HCT116 (cell line): ENCODE measurements at regions not wholly inside any gene's neighbourhood (a gene's known extent, or its start where the extent isn't known, plus 50 kb on each side); places are given as distances from the start of the nearest gene placed in this dataset.

Experiments
- ATAC-seq: fragments of 200-7000 bp; cut with Tn5 transposase; 2 replicates; pipeline ENCODE4 v1.9.1; 2020; ENCODE audit warnings: mild to moderate bottlenecking, moderate library complexity
- BruUV-seq: library from RNA; stranded (reverse); fragments of 400-500 nt; replicated peaks from 2 replicates; lab custom pipeline; 2021; lab: Mats Ljungman, UMichigan
- CTCF ChIA-PET: fragments of 300-600 bp; sonication (Branson Sonifier 250); formaldehyde crosslinking; loops from one replicate; lab custom pipeline; 2021; ENCODE audit warnings: antibody characterized with exemption; lab: Charles Lee
- POLR2A ChIA-PET: fragments of 300-600, 350-600 bp; sonication (Branson Sonifier 250); formaldehyde crosslinking; loops from one replicate; lab custom pipeline; 2021; ENCODE audit warnings: antibody characterized with exemption; lab: Charles Lee
- RAD21 ChIA-PET, 2 experiments: fragments of 300-600 bp; sonication (Branson Sonifier 250); formaldehyde crosslinking; loops; one replicate each; lab custom pipeline; 2023; ENCODE audit warnings: low total read pairs in 2 of 2; ENCODE audit not compliant: uncharacterized antibody in 2 of 2, unreplicated experiment in 2 of 2, low non-redundant PET in 1 of 2; lab: Charles Lee
- DNase-seq: peaks from one replicate; pipeline ENCODE4 v3.0.0-alpha.2; 2010; ENCODE audit warnings: low read depth, low spot score
- H2AFZ ChIP-seq: fragments of 200-600 bp; shearing (Covaris generic), sonication (generic); 2 replicates; pipeline ENCODE4 v1.6.1; 2017; ENCODE audit warnings: low read depth, mixed run types, mixed read lengths, antibody characterized with exemption, low read length; ENCODE audit not compliant: poor library complexity, severe bottlenecking
- H3K27ac ChIP-seq: 2 replicates; pipeline ENCODE4 v1.5.1; 2012; ENCODE audit warnings: low read depth, low read length
- H3K27me3 ChIP-seq: fragments of 200-600 bp; sonication (generic); 2 replicates; pipeline ENCODE4 v1.6.1; 2016; ENCODE audit warnings: mixed run types, low read length, mixed read lengths; ENCODE audit not compliant: insufficient read depth
- H3K36me3 ChIP-seq, 2 experiments: fragments of 200-500 bp in 1 of 2; fragments of 200-600 bp in 1 of 2; sonication (Bioruptor generic) in 1 of 2; sonication (generic) in 1 of 2; 2 replicates each; pipeline versions ENCODE4 v1.5.1 to v1.6.1; 2014 to 2016; ENCODE audit warnings: low read length in 2 of 2, inconsistent platforms in 1 of 2, mixed read lengths in 1 of 2, mixed run types in 1 of 2; ENCODE audit not compliant: insufficient read depth in 2 of 2, control insufficient read depth in 1 of 2
- H3K4me1 ChIP-seq, 2 experiments: fragments of 200-600 bp in 1 of 2; sonication (generic) in 1 of 2; 2 replicates each; pipeline versions ENCODE4 v1.5.1 to v1.6.1; 2012 to 2017; ENCODE audit warnings: low read length in 2 of 2, inconsistent platforms in 1 of 2, mild to moderate bottlenecking in 1 of 2, mixed read lengths in 1 of 2, mixed run types in 1 of 2, moderate library complexity in 1 of 2; ENCODE audit not compliant: insufficient read depth in 2 of 2, control insufficient read depth in 1 of 2
- H3K4me2 ChIP-seq: fragments of 200-600 bp; sonication (generic); 2 replicates; pipeline ENCODE4 v1.6.1; 2017; ENCODE audit warnings: mixed run types, low read length, mixed read lengths
- H3K4me3 ChIP-seq, 2 experiments: fragments of 200-600 bp in 1 of 2; sonication (generic) in 1 of 2; replicated peaks in 1 of 2; 2 replicates each; pipeline ENCODE4 v1.5.1; 2011 to 2016; ENCODE audit warnings: low read length in 2 of 2, control low read depth in 1 of 2, low read depth in 1 of 2, mild to moderate bottlenecking in 1 of 2, mixed read lengths in 1 of 2, mixed run types in 1 of 2
- H3K79me2 ChIP-seq: fragments of 200-600 bp; sonication (generic); 2 replicates; pipeline ENCODE4 v1.6.1; 2017; ENCODE audit warnings: mild to moderate bottlenecking, mixed run types, low read length, moderate library complexity, mixed read lengths; ENCODE audit not compliant: insufficient read depth
- H3K9ac ChIP-seq: fragments of 200-600 bp; sonication (generic); 2 replicates; pipeline ENCODE4 v1.6.1; 2016; ENCODE audit warnings: low read length, mixed read lengths
- H3K9me2 ChIP-seq: fragments of 200-600 bp; sonication (generic), shearing (Covaris generic); 2 replicates; pipeline ENCODE4 v1.6.1; 2017; ENCODE audit warnings: mixed run types, mild to moderate bottlenecking, moderate library complexity; ENCODE audit not compliant: insufficient read depth
- H3K9me3 ChIP-seq, 2 experiments: fragments of 200-500 bp in 1 of 2; fragments of 200-600 bp in 1 of 2; sonication (Bioruptor generic) in 1 of 2; sonication (generic) in 1 of 2; 2 replicates each; pipeline ENCODE4 v1.6.1; 2014 to 2017; ENCODE audit warnings: low read length in 2 of 2, mixed read lengths in 2 of 2, inconsistent platforms in 1 of 2, low read depth in 1 of 2, mild to moderate bottlenecking in 1 of 2, mixed run types in 1 of 2, moderate library complexity in 1 of 2; ENCODE audit not compliant: control insufficient read depth in 1 of 2, insufficient read depth in 1 of 2
- H4K20me1 ChIP-seq: fragments of 200-600 bp; sonication (generic), shearing (Covaris generic); 2 replicates; pipeline ENCODE4 v1.6.1; 2017; ENCODE audit warnings: mixed run types, mild to moderate bottlenecking, moderate library complexity; ENCODE audit not compliant: insufficient read depth
- EGR1 ChIP-seq: IDR thresholded peaks from 2 replicates; pipeline ENCODE4 v1.6.1; 2012; ENCODE audit warnings: low read depth
- POLR2AphosphoS5 ChIP-seq: IDR thresholded peaks from 2 replicates; pipeline ENCODE4 v1.6.1; 2011; ENCODE audit warnings: mild to moderate bottlenecking, low read depth, low read length, moderate library complexity
- SIN3A ChIP-seq: IDR thresholded peaks from 2 replicates; pipeline ENCODE4 v1.6.1; 2012; ENCODE audit warnings: low read depth
- TCF7L2 ChIP-seq: IDR thresholded peaks from 2 replicates; pipeline ENCODE4 v1.7.0; 2011; ENCODE audit warnings: borderline replicate concordance, inconsistent platforms; ENCODE audit not compliant: insufficient read depth, insufficient read length; ENCODE audit errors: extremely low read depth
- YY1 ChIP-seq: IDR thresholded peaks from 2 replicates; pipeline ENCODE4 v1.6.1; 2011; ENCODE audit warnings: low read length, low read depth, moderate library complexity, mild to moderate bottlenecking; ENCODE audit not compliant: insufficient replicate concordance; ENCODE audit errors: extremely low read depth
- ZNF274 ChIP-seq: fragments of 200-500 bp; sonication (Bioruptor generic); IDR thresholded peaks from 2 replicates; pipeline ENCODE4 v1.6.1; 2014; ENCODE audit warnings: mild to moderate bottlenecking, low read depth, low read length, inconsistent platforms
- intact Hi-C: fragments of 100-400 bp; cut with micrococcal nuclease; formaldehyde crosslinking; loops from 2 replicates; pipeline ENCODE4 v1.10.0; 2022

- no peak overlapping the region for H2AFZ ChIP-seq
- ATAC-seq, result no peak
- CTCF ChIA-PET, result no interaction called here
- H3K9me2 ChIP-seq, result no peaks in the 10 kb centered on the region
- H3K9ac ChIP-seq, result no peak overlapping the region
- no peaks in the 10 kb centered on the region for H3K36me3 ChIP-seq
- no peaks in the 10 kb centered on the region for H3K27me3 ChIP-seq
- no peak overlapping the region for H3K4me2 ChIP-seq
- RAD21 ChIA-PET, result no interaction called here
- no peaks in the 10 kb centered on the region for H3K4me1 ChIP-seq
- H3K27ac ChIP-seq, result no peak overlapping the region
- no peak for DNase-seq
- BruUV-seq, result no TSS peak
- H3K9me3 ChIP-seq, result no peaks in the 10 kb centered on the region
- TF ChIP-seq TCF7L2 (no peak), EGR1 (no peak), POLR2AphosphoS5 (no peak), SIN3A (no peak), ZNF274 (no peak)
- H4K20me1 ChIP-seq, result no peaks in the 10 kb centered on the region
- intact Hi-C loops, result no loop called here
- POLR2A ChIA-PET, result no interaction called here
- no peaks in the 10 kb centered on the region for H3K79me2 ChIP-seq
- no peak overlapping the region for H3K4me3 ChIP-seq
Measured at GRCh38 chr2:190815226-190815625, 65.4 kb upstream of the GLS start.

DNA sequence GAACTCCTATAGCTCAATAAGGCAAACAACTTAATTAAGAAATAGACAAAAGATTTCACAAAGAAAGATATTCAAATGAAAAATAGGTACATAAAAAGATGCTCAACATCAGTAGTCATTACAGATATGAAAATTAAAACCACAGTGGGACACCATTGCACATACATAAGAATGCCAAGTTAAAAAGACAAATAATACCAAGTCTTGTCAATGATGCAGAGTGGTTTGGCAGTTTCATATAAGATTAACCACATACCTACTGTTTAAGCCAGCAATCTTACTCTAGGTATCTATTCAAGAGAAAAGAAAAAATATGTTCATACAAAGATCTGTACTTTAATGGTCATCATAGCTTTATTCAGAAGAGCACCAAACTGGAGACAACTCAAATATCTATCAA is 63.5 kb upstream of the GLS start:
- no peaks in the 10 kb centered on the region for H3K79me2 ChIP-seq
- H3K27ac ChIP-seq, result no peak overlapping the region
- H3K4me1 ChIP-seq, result no peaks in the 10 kb centered on the region
- ChIA-PET RAD21 (no interaction called here), CTCF (no interaction called here), POLR2A (no interaction called here)
- BruUV-seq, result no TSS peak
- H3K9ac ChIP-seq, result no peak overlapping the region
- H4K20me1 ChIP-seq, result no peaks in the 10 kb centered on the region
- TF ChIP-seq TCF7L2 (no peak), YY1 (no peak)
- H3K4me3 ChIP-seq, result no peak overlapping the region
- ATAC-seq, result no peak
- H3K9me2 ChIP-seq, result no peaks in the 10 kb centered on the region
- no peak for DNase-seq
- H3K9me3 ChIP-seq, result no peaks in the 10 kb centered on the region
- intact Hi-C loops, result no loop called here
- no peak overlapping the region for H3K4me2 ChIP-seq
- no peaks in the 10 kb centered on the region for H3K27me3 ChIP-seq
- H3K36me3 ChIP-seq, result no peaks in the 10 kb centered on the region
- no peak overlapping the region for H2AFZ ChIP-seq
